Stimulated activated CD4-positive, alpha-beta T cell treated with anti-CD3 and anti-CD28 coated beads, Interleukin-4, amount 100 ng/mL, for 1 hour (primary cell): ENCODE measurements at regions not wholly inside any gene's neighbourhood (a gene's known extent, or its start where the extent isn't known, plus 50 kb on each side); places are given as distances from the start of the nearest gene placed in this dataset.
"Not testable (repeated sequence)": the region's sequence is repeated elsewhere in the genome, so short reads cannot be mapped to it uniquely, and the experiment has no call there.

Source experiments
- DNase-seq: peaks from one replicate; pipeline ENCODE4 v3.0.0-alpha.2; 2020

GRCh38 chr9:38153152-38153909 is 84.3 kb upstream of the SHB start:
- DNase-seq = no peak

GRCh38 chr9:38149647-38150046 is 80.6 kb upstream of the SHB start:
- DNase-seq = no peak

- no peak for DNase-seq
Observed at GRCh38 chr9:38146844-38147243, 77.8 kb upstream of the SHB start.

GRCh38 chr9:38145526-38146053 is 76.6 kb upstream of the SHB start:
- DNase-seq = no peak

- DNase-seq = no peak
Observed at GRCh38 chr9:38144421-38144820, 75.4 kb upstream of the SHB start.

- DNase-seq = no peak
Observed at GRCh38 chr9:38141746-38142591, 72.9 kb upstream of the SHB start.

GRCh38 chr9:38138276-38138675 is 69.2 kb upstream of the SHB start:
- no peak for DNase-seq

- DNase-seq = no peak
Observed at GRCh38 chr9:38137342-38137741, 68.3 kb upstream of the SHB start.

- no peak for DNase-seq
Observed at GRCh38 chr9:38136386-38136785, 67.4 kb upstream of the SHB start.

- DNase-seq = no peak
Observed at GRCh38 chr9:38134611-38135237, 65.7 kb upstream of the SHB start.

- no peak for DNase-seq
Observed at GRCh38 chr9:38133595-38133994, 64.6 kb upstream of the SHB start.

GRCh38 chr9:38132956-38133355 is 63.9 kb upstream of the SHB start:
- DNase-seq = no peak

- DNase-seq = no peak
Observed at GRCh38 chr9:38131729-38132128, 62.7 kb upstream of the SHB start.

GRCh38 chr9:38130724-38131123 is 61.7 kb upstream of the SHB start:
- no peak for DNase-seq

- no peak for DNase-seq
Observed at GRCh38 chr9:38129366-38129765, 60.3 kb upstream of the SHB start.

- DNase-seq = no peak
Observed at GRCh38 chr9:38128752-38129270, 59.8 kb upstream of the SHB start.

- DNase-seq = no peak
Observed at GRCh38 chr9:38127271-38127839, 58.3 kb upstream of the SHB start.

GRCh38 chr9:38126730-38127129 is 57.7 kb upstream of the SHB start:
- no peak for DNase-seq

GRCh38 chr9:38125889-38126288 is 56.9 kb upstream of the SHB start:
- no peak for DNase-seq

GRCh38 chr9:38123359-38123758 is 54.3 kb upstream of the SHB start:
- DNase-seq = not testable (repeated sequence)

- no peak for DNase-seq
Observed at GRCh38 chr9:38120961-38121360, 51.9 kb upstream of the SHB start.

GRCh38 chr9:38119560-38120236 is 50.7 kb upstream of the SHB start:
- DNase-seq = no peak
